B cell (primary cell): ENCODE measurements at regions not wholly inside any gene's neighbourhood (a gene's known extent, or its start where the extent isn't known, plus 50 kb on each side); places are given as distances from the start of the nearest gene placed in this dataset.

Experiments used
- EZH2 ChIP-seq: IDR thresholded peaks from 2 replicates; pipeline ENCODE4 v1.6.1; 2012; ENCODE audit warnings: borderline replicate concordance, low read depth, mild to moderate bottlenecking, moderate library complexity, low read length; ENCODE audit not compliant: insufficient read depth, poor library complexity, severe bottlenecking
- TF ChIP-seq, protein P1 (sequence below): fragments of 200-600 bp; IDR thresholded peaks from one replicate; pipeline ENCODE4 v1.8.0; 2022; ENCODE audit warnings: antibody characterized with exemption, mild to moderate bottlenecking

DNA sequence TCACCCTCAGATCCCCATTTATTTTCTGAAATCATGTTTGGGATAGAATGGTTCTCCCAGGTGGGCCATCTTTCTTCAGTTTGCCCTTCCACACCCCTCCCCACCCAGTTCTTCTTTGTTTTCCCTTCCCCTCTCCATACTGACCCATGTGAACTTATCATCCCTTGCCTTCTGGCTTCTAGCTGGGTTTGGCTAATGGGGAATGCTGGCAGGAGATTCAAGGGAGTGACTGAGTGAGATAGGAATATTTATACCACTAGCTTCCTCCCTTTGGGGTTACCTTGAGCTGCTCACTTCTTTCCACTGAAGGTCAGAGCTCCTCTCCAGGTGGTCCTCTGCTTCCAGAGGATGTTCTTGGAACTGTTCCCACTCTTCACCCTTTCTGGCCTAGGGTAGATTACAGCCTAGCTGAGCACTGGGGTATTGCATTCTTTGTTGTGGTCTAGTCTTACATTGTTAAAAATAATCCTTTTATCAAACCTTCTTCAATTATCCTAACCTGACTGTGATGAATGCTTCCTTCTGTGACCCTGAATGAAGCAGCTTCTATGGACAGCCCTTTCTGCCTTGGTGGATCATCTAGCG is 88.3 kb upstream of the ATP2B1 start:
- TF ChIP-seq, protein P1, sequence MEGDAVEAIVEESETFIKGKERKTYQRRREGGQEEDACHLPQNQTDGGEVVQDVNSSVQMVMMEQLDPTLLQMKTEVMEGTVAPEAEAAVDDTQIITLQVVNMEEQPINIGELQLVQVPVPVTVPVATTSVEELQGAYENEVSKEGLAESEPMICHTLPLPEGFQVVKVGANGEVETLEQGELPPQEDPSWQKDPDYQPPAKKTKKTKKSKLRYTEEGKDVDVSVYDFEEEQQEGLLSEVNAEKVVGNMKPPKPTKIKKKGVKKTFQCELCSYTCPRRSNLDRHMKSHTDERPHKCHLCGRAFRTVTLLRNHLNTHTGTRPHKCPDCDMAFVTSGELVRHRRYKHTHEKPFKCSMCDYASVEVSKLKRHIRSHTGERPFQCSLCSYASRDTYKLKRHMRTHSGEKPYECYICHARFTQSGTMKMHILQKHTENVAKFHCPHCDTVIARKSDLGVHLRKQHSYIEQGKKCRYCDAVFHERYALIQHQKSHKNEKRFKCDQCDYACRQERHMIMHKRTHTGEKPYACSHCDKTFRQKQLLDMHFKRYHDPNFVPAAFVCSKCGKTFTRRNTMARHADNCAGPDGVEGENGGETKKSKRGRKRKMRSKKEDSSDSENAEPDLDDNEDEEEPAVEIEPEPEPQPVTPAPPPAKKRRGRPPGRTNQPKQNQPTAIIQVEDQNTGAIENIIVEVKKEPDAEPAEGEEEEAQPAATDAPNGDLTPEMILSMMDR, result no peak
- TF ChIP-seq EZH2, result no peak
